ENCODE measurements at regions not wholly inside any gene's neighbourhood (a gene's known extent, or its start where the extent isn't known, plus 50 kb on each side); places are given as distances from the start of the nearest gene placed in this dataset.

DNA sequence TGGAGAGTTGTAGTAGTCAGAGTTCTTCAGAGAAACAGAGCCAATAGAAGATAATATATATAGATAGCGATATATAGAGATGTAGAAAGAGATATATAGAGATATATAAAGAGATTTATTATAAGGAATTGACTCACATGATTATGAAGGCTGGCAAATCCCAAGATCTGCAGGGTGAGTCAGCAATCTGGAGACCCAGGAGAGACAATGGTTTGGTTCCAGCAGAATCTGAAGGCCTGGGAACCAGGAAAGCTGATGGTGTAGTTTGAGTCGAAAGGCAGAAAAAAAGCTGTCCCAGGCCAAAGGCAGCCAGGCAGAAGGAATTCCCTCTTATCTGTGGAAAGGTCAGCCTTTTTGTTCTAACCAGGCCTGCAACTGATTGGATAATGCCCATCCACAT, 194.1 kb downstream of the NUFIP1 start:
- Histone ChIP-seq H3K36me3 (replicated peaks in 1 of 2; ENCODE audit: control insufficient read depth in 1 of 2, insufficient read depth in 2 of 2, low read length in 2 of 2) (no peaks in the 10 kb centered on the region), H3K9me3 (ENCODE audit: low read length) (no peaks in the 10 kb centered on the region), H3K4me2 (ENCODE audit: low read depth, low read length) (no peak overlapping the region), H3K27me3 (ENCODE audit: control insufficient read depth in 1 of 2, insufficient read depth in 2 of 2, low read length in 2 of 2) (no peaks in the 10 kb centered on the region; a peak in 1 of 5 replicates), H3K27ac (ENCODE audit: extremely low read length, insufficient read depth, low read length) (no peak overlapping the region), H4K20me1 (ENCODE audit: insufficient read depth, low read length) (no peaks in the 10 kb centered on the region), H3K79me2 (ENCODE audit: insufficient read depth, low read length) (no peaks in the 10 kb centered on the region), H3K4me3 (replicated peaks in 1 of 3; ENCODE audit: insufficient read depth in 1 of 3, low read depth in 2 of 3, low read length in 3 of 3) (no peak overlapping the region), H3K9ac (ENCODE audit: insufficient read depth, low read depth, low read length) (no peak overlapping the region), H2AFZ (ENCODE audit: low read length) (no peak overlapping the region), H3K4me1 (ENCODE audit: insufficient read depth, low read length) (no peaks in the 10 kb centered on the region)
- ChIA-PET POLR2A (no interaction called here), CTCF (ENCODE audit: low intra/inter-chr PET ratio, low total read pairs) (no interaction called here)
- FAIRE-seq = no peak
- TF ChIP-seq ZFY (CRISPR knock-in tag; IDR thresholded peaks at IDR 0.05) (no peak), SP1 (IDR thresholded peaks at IDR 0.05) (no peak), SP1 (CRISPR knock-in tag; IDR thresholded peaks at IDR 0.05) (no peak), HCFC1 (IDR thresholded peaks at IDR 0.05; ENCODE audit: low read depth, low read length) (no peak), CENPT (CRISPR knock-in tag; IDR thresholded peaks at IDR 0.05; ENCODE audit: low read depth) (no peak), ZNF367 (CRISPR knock-in tag; IDR thresholded peaks at IDR 0.05; ENCODE audit: borderline replicate concordance) (no peak), ZC3H4 (CRISPR knock-in tag; IDR thresholded peaks at IDR 0.05; ENCODE audit: borderline replicate concordance) (no peak)
- BruUV-seq (replicated peaks) = no TSS peak
- no peak for ATAC-seq
- 24% methylated on average over 2 of the region's 2 CpGs for WGBS (ENCODE audit: low lambda C conversion rate)
- DNase-seq (ENCODE audit: low spot score) = no peak
- in situ Hi-C loops (cut with HindIII; ENCODE audit: extremely low pct_ligation_motif_present, low pct_unique_long_range_greater_than_20kb) (no loop called here), intact Hi-C loops (cut with micrococcal nuclease; ENCODE audit: unreplicated experiment) (no loop called here)

- in situ Hi-C loops (cut with HindIII; ENCODE audit: extremely low pct_ligation_motif_present, low pct_unique_long_range_greater_than_20kb) = no loop called here
- WGBS (ENCODE audit: low lambda C conversion rate) = 70% methylated on average over 7 of the region's 7 CpGs
- Histone ChIP-seq H2AFZ (ENCODE audit: low read length) (no peak overlapping the region), H3K27me3 (ENCODE audit: control insufficient read depth in 1 of 2, insufficient read depth in 2 of 2, low read length in 2 of 2) (peaks cover 0 to 3% of the 10 kb centered on the region in 2 experiments; a peak in 1 of 5 replicates), H3K9me3 (ENCODE audit: low read length) (no peaks in the 10 kb centered on the region), H3K4me2 (ENCODE audit: low read depth, low read length) (no peak overlapping the region), H3K27ac (ENCODE audit: extremely low read length, insufficient read depth, low read length) (no peak overlapping the region), H3K9ac (ENCODE audit: insufficient read depth, low read depth, low read length) (no peak overlapping the region), H3K79me2 (ENCODE audit: insufficient read depth, low read length) (no peaks in the 10 kb centered on the region), H4K20me1 (ENCODE audit: insufficient read depth, low read length) (no peaks in the 10 kb centered on the region), H3K4me3 (replicated peaks in 1 of 3; ENCODE audit: insufficient read depth in 1 of 3, low read depth in 2 of 3, low read length in 3 of 3) (no peak overlapping the region), H3K4me1 (ENCODE audit: insufficient read depth, low read length) (no peaks in the 10 kb centered on the region), H3K36me3 (replicated peaks in 1 of 2; ENCODE audit: control insufficient read depth in 1 of 2, insufficient read depth in 2 of 2, low read length in 2 of 2) (no peaks in the 10 kb centered on the region)
- DNase-seq (ENCODE audit: low spot score) = no peak
- ChIA-PET POLR2A (no interaction called here), CTCF (ENCODE audit: low intra/inter-chr PET ratio, low total read pairs) (no interaction called here)
- TF ChIP-seq MAFF (IDR thresholded peaks at IDR 0.05; ENCODE audit: low read depth, low read length) (peak; percentile 35; the same call in 1 of the 2 replicates), MAFK (conservative IDR thresholded peaks at IDR 0.05 in 1 of 2, IDR thresholded peaks at IDR 0.05 in 1 of 2; ENCODE audit: low read length in 2 of 2) (peak; percentile 52 to 63; a peak in 3 of 4 replicates), ZNF709 (CRISPR knock-in tag; IDR thresholded peaks at IDR 0.05) (no peak)
- intact Hi-C loops (cut with micrococcal nuclease; ENCODE audit: unreplicated experiment) = no loop called here
- no peak for ATAC-seq
- BruUV-seq (replicated peaks) = no TSS peak
- FAIRE-seq = no peak
Observed at GRCh38 chr13:44792096-44792495, 197.2 kb downstream of the NUFIP1 start.
